GDM1 (cell line): ENCODE measurements at regions not wholly inside any gene's neighbourhood (a gene's known extent, or its start where the extent isn't known, plus 50 kb on each side); places are given as distances from the start of the nearest gene placed in this dataset.
"Not testable (repeated sequence)": the region's sequence is repeated elsewhere in the genome, so short reads cannot be mapped to it uniquely, and the experiment has no call there.

Experiments
- DNase-seq: peaks from one replicate; lab custom pipeline; 2025; lab: John Stamatoyannopoulos, UW

DNA sequence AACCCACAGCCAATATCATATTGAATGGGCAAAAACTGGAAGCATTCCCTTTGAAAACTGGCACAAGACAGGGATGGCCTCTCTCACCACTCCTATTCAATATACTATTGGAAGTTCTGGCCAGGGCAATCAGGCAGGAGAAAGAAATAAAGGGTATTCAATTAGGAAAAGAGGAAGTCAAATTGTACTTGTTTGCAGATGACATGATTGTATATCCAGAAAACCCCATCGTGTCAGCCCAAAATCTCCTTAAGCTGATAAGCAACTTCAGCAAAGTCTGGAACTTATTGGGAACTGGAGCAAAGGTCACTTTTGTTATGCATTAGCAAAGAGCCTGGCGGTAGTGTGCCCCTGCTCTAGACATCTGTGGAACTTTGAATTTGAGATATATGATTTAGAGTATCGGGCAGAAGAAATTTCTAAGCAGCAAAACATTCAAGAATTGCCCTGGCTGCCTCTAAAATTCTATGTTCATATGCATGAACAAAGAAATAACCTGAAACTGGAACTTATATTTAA lies 53.4 kb upstream of the PSMA1 start:
- DNase-seq, result not testable (repeated sequence)

DNA sequence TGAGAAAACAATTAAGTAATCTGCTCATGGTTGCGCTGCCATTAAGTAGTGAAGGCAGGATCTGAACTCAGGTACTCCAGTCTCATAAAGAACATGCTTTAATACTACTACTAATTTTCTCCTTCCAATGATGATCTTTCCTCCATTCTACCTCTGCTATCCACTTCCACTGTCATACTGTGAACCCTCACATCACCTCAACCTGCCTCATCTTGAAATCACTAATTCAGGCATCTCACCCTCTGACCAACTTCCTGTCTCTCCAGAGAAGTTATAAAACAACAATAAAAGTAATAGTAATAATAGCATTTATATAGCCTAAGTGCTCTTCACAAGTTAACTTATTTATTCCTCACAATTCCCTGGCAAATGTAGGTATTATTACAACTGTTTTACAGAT lies 57.1 kb upstream of the PSMA1 start:
- no peak for DNase-seq

- no peak for DNase-seq
Observed at GRCh38 chr11:14577835-14578529, 57.8 kb upstream of the PSMA1 start.

- peak; percentile 51 for DNase-seq
Observed at GRCh38 chr11:14578541-14578956, 58.4 kb upstream of the PSMA1 start.

DNA sequence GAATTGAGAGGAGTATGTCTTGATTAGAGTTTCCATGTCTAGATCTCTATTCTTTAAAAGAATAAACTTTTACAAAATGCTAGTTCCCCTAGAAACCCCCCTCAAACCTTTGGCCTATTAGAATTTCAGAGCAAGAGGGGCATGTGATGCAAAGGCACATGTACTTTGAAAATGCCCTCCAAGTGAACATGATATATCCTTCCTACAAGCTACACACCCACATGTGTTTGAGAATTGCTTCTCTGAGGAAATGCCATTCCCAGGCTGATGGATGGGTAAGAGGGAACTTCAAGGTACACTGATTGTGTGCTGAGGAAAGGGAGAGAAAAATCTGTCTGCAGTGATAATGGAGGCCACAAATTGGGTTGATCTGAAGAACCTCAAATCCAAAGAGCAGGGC lies 59.5 kb upstream of the PSMA1 start:
- no peak for DNase-seq

- no peak for DNase-seq
Observed at GRCh38 chr11:14582793-14583192, 60.8 kb upstream of the PDE3B start.

DNA sequence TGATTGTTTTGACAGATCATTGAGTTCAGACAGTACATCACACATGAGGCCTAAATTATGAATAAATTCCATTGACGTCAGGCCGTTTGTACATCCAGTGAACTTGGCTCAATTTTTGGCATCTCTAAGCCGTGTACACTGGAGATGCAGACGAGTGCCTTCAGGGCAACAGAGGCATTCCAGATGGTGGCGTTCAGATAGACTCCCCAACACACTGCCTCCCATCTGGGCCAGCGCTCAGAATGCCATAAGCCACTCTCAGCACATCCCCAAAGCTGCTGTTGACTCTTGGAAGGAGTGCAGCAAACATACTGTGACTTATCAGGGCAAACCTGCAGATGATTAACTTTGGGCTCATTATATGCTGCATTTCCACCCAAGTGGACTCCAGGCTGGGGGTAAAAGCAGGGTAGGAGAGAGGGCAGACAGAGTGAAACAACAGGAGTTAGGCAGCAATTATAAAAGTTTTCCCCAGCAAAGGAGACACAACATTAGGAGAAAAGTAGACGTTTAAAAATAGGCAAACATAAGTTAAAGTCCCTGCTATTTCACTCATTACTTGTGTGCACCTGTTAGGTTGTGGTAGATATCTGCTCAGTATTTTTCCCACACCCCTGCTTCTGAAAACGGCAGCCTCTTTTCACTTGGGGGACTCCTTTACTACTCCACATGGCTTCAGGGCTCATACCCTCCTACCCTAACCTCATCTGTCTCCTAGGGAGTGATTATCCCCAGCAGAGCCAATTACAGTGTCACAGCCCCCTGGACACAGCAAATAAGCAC lies 60.2 kb upstream of the PDE3B start:
- DNase-seq, result no peak

- DNase-seq, result no peak
Observed at GRCh38 chr11:14584035-14584363, 59.6 kb upstream of the PDE3B start.

- no peak for DNase-seq
Observed at GRCh38 chr11:14584595-14584994, 59.0 kb upstream of the PDE3B start.

DNA sequence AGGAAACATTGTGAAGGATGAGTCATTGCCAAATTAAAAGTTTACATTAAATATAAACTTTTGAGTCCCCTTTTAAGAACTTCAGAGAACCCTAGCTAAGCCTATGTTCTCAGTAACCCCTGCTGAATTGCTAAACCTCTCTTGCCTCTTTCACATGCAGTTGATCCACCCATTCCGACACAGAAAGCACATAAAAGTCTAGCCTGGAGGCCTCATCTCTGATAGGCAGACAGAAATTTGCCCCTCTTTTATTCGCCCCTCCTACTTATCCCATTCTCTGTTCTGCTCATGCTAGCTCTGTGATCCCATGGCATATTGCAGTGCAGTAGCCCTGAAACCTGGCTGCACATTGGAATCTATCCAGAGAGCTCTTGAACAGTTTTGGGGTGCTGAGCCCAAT lies 58.2 kb upstream of the PDE3B start:
- no peak for DNase-seq

- no peak for DNase-seq
Observed at GRCh38 chr11:14587258-14587657, 56.3 kb upstream of the PDE3B start.

GRCh38 chr11:14588681-14589080 lies 54.9 kb upstream of the PDE3B start:
- DNase-seq, result no peak

- DNase-seq, result no peak
Observed at GRCh38 chr11:14589421-14589820, 54.2 kb upstream of the PDE3B start.

- DNase-seq, result not testable (repeated sequence)
Observed at GRCh38 chr11:14591046-14591445, 52.6 kb upstream of the PDE3B start.

- no peak for DNase-seq
Observed at GRCh38 chr11:14593671-14594070, 49.9 kb upstream of the PDE3B start.
